Spleen (tissue), 11 donors: ENCODE measurements at regions not wholly inside any gene's neighbourhood (a gene's known extent, or its start where the extent isn't known, plus 50 kb on each side); places are given as distances from the start of the nearest gene placed in this dataset.

Experiments
- DNase-seq: peaks from one replicate; pipeline ENCODE4 v3.0.0-alpha.2; 2020
- H3K27ac ChIP-seq, 8 donors: fragments of 200-600 bp; sonication (generic) in 7 of 8; 1 replicate in 4 of 8; 2 replicates in 4 of 8; pipeline versions ENCODE4 v1.5.0 to v1.8.0; 2016 to 2021; ENCODE audit warnings: inconsistent platforms in 4 of 8, mild to moderate bottlenecking in 4 of 8, moderate library complexity in 1 of 8
- H3K27me3 ChIP-seq, 7 donors: fragments of 200-600 bp; sonication (generic) in 6 of 7; replicated peaks in 1 of 7; 1 replicate in 4 of 7; 2 replicates in 3 of 7; pipeline versions ENCODE4 v1.5.0 to v1.8.0; 2016 to 2021; ENCODE audit warnings: inconsistent platforms in 3 of 7, mild to moderate bottlenecking in 1 of 7
- H3K36me3 ChIP-seq, 6 donors: fragments of 200-600 bp; sonication (generic) in 5 of 6; 1 replicate in 4 of 6; 2 replicates in 2 of 6; pipeline versions ENCODE4 v1.5.0 to v1.8.0; 2016 to 2021; ENCODE audit warnings: inconsistent platforms in 2 of 6
- H3K4me1 ChIP-seq, 6 donors: fragments of 200-600 bp; sonication (generic) in 5 of 6; 1 replicate in 3 of 6; 2 replicates in 3 of 6; pipeline versions ENCODE4 v1.5.0 to v1.8.0; 2016 to 2021; ENCODE audit warnings: inconsistent platforms in 3 of 6
- H3K4me3 ChIP-seq, 8 donors: fragments of 200-600 bp; sonication (generic) in 7 of 8; 1 replicate in 4 of 8; 2 replicates in 4 of 8; pipeline versions ENCODE4 v1.5.0 to v1.8.0; 2016 to 2021; ENCODE audit warnings: inconsistent platforms in 4 of 8, mild to moderate bottlenecking in 4 of 8, moderate library complexity in 2 of 8
- H3K9me3 ChIP-seq, 8 donors: fragments of 200-600 bp; sonication (generic) in 7 of 8; 1 replicate in 4 of 8; 2 replicates in 4 of 8; pipeline versions ENCODE4 v1.5.0 to v1.8.0; 2016 to 2021; ENCODE audit warnings: inconsistent platforms in 4 of 8
- POLR2A ChIP-seq, 3 donors: fragments of 450-650 bp; IDR thresholded peaks; one replicate each; pipeline ENCODE4 v1.5.1; 2017; ENCODE audit warnings: antibody characterized with exemption in 3 of 3, mild to moderate bottlenecking in 1 of 3
- POLR2AphosphoS5 ChIP-seq, 3 donors: sonication (generic); formaldehyde crosslinking; IDR thresholded peaks; one replicate each; pipeline ENCODE4 v1.5.1; 2017; ENCODE audit warnings: antibody characterized with exemption in 3 of 3
- WGBS, 5 donors: extraction: QIAGEN DNeasy Blood & Tissue Kit in 3 of 5; methylation state at CpG; one replicate each; pipeline versions ENCODE4 v1.1.5 to v1.1.7; 2013 to 2018; 5-methylcytosine and 5-hydroxymethylcytosine counted together
- intact Hi-C: fragments of 100-400 bp; cut with DNase I; formaldehyde crosslinking; loops from one replicate; pipeline ENCODE4 v1.15.0; 2023; ENCODE audit warnings: low total_unique reads
- TF ChIP-seq, protein P1 (sequence below), 11 experiments: fragments of 200-600 bp in 7 of 11; fragments of 450-650 bp in 4 of 11; sonication (generic) in 4 of 11; IDR thresholded peaks in 8 of 11; conservative IDR thresholded peaks in 3 of 11; 1 replicate in 7 of 11; 2 replicates in 4 of 11; pipeline versions ENCODE4 v1.4.0 to v1.8.0; 2016 to 2021; ENCODE audit warnings: antibody characterized with exemption in 11 of 11, inconsistent platforms in 4 of 11, mild to moderate bottlenecking in 1 of 11
- donor health status: healthy with polysubstance abuse.
- donor health status: DM: no; HTN: no; CAD: no; lungs with moderate emphysema.
- donor health status: DM: no; HTN: no; CAD: no.
- donor health status: Bipolar disorder and iron deficiency.
- donor health status: healthy.
- donor health status: DM: no; HTN: no; CAD: no.
- donor health status: DM: yes; HTN: yes; CAD: no.

DNA sequence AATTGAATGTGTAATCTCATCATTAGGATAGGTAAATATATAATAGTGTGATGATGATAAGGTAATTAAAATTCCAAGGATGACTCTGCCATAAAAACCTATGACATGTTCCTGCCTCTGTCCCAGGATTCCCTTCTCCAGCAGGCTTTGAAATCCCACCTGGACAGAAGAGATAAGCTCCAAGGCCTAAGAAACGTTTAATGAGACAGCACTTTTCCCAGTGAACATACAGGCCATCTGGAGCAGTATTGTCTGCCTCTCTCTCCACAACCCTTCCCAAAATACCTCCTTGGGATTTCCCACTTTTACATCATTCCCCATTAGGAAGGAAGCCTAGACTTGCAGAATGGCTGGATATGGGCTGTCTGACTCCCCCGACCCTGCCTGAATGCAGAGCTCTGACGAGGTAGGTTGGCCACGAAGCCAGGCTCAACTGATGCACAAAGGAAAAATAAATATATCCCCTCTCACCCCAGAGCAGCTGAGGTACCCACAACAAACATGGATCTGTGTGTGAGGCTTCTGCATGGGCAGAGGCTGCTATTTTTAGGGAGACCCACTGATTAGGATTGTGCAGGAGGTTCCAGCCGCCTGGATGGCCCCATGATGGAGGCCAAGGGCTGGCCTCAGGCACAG lies 71.0 kb downstream of the TMPRSS5 start:
- TF ChIP-seq POLR2A (IDR thresholded peaks at IDR 0.05) (no peak), POLR2AphosphoS5 (IDR thresholded peaks at IDR 0.05) (no peak)
- TF ChIP-seq, protein P1, sequence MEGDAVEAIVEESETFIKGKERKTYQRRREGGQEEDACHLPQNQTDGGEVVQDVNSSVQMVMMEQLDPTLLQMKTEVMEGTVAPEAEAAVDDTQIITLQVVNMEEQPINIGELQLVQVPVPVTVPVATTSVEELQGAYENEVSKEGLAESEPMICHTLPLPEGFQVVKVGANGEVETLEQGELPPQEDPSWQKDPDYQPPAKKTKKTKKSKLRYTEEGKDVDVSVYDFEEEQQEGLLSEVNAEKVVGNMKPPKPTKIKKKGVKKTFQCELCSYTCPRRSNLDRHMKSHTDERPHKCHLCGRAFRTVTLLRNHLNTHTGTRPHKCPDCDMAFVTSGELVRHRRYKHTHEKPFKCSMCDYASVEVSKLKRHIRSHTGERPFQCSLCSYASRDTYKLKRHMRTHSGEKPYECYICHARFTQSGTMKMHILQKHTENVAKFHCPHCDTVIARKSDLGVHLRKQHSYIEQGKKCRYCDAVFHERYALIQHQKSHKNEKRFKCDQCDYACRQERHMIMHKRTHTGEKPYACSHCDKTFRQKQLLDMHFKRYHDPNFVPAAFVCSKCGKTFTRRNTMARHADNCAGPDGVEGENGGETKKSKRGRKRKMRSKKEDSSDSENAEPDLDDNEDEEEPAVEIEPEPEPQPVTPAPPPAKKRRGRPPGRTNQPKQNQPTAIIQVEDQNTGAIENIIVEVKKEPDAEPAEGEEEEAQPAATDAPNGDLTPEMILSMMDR (IDR thresholded peaks at IDR 0.05 in 8 of 11, conservative IDR thresholded peaks at IDR 0.05 in 3 of 11) = no peak
- Histone ChIP-seq H3K27me3 (peaks cover 0 to 7% (median 0%) of the 10 kb centered on the region in 7 donors), H3K4me1 (no peaks in the 10 kb centered on the region), H3K27ac (no peak overlapping the region), H3K9me3 (peaks cover 0 to 14% (median 7%) of the 10 kb centered on the region in 8 donors), H3K4me3 (no peak overlapping the region), H3K36me3 (no peaks in the 10 kb centered on the region)
- DNase-seq = no peak
- 57 to 70% (median 64%) methylated on average over 5 of the region's 5 CpGs for WGBS, 5 donors
- intact Hi-C loops = no loop called here

DNA sequence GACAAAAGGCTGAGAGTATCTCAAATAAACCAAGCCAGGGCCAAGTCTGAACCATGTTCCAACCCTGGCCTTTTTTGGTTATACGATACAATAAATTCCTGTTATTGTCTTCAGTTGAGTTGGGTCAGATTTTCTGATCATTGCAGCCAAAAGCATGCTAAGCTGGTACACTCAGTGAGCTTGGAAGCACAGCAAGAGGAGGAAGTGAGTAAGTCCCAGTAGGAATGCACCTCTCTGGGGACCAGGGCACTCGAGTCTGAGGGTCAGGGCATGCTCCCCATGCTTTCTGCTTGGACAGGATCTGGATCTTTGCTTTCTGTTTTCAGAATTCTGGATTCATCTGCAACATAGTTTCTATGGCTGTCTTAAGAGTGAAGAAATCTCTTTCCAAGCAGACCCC lies 73.1 kb downstream of the TMPRSS5 start:
- H3K36me3 ChIP-seq = no peaks in the 10 kb centered on the region
- TF ChIP-seq POLR2A (IDR thresholded peaks at IDR 0.05) (no peak), POLR2AphosphoS5 (IDR thresholded peaks at IDR 0.05) (no peak)
- TF ChIP-seq, protein P1 (IDR thresholded peaks at IDR 0.05 in 8 of 11, conservative IDR thresholded peaks at IDR 0.05 in 3 of 11) = no peak
- 55 to 69% (median 66%) methylated on average over 2 of the region's 2 CpGs for WGBS, 5 donors
- no peaks in the 10 kb centered on the region for H3K4me1 ChIP-seq
- no peak overlapping the region for H3K27ac ChIP-seq
- intact Hi-C loops = no loop called here
- H3K4me3 ChIP-seq = no peak overlapping the region
- H3K27me3 ChIP-seq = peaks cover 0 to 17% (median 0%) of the 10 kb centered on the region in 7 donors
- DNase-seq = no peak
- H3K9me3 ChIP-seq = peaks cover 0 to 14% (median 7%) of the 10 kb centered on the region in 8 donors

DNA sequence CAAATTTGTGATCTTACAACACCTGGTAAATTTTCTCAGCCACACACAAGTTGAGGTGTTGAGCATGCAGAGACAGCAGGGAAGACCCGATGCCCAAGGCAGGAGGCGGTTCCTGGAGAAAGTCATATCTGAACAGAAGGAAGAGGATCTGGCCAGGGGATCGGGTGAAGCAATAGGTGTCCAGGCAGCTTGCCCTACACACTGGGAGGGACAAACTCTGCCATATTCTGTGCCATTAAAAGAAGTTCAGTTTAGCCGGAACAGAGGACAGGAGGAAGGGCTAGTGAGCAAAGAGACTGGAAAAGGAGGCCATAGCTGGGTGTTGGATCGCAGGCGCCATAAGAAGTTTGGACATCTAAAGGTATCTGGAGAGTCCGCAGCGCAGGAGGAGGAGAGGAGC lies 76.5 kb downstream of the TMPRSS5 start:
- Histone ChIP-seq H3K27ac (no peak overlapping the region), H3K4me3 (no peak overlapping the region), H3K36me3 (no peaks in the 10 kb centered on the region), H3K27me3 (peaks cover 0 to 18% (median 0%) of the 10 kb centered on the region in 7 donors), H3K9me3 (no peaks in the 10 kb centered on the region), H3K4me1 (no peaks in the 10 kb centered on the region)
- 88 to 94% (median 91%) methylated on average over 8 of the region's 8 CpGs for WGBS, 5 donors
- TF ChIP-seq POLR2A (IDR thresholded peaks at IDR 0.05) = no peak
- TF ChIP-seq POLR2AphosphoS5 (IDR thresholded peaks at IDR 0.05) = no peak
- TF ChIP-seq, protein P1 (IDR thresholded peaks at IDR 0.05 in 8 of 11, conservative IDR thresholded peaks at IDR 0.05 in 3 of 11) = no peak
- intact Hi-C loops = no loop called here
- DNase-seq = no peak

DNA sequence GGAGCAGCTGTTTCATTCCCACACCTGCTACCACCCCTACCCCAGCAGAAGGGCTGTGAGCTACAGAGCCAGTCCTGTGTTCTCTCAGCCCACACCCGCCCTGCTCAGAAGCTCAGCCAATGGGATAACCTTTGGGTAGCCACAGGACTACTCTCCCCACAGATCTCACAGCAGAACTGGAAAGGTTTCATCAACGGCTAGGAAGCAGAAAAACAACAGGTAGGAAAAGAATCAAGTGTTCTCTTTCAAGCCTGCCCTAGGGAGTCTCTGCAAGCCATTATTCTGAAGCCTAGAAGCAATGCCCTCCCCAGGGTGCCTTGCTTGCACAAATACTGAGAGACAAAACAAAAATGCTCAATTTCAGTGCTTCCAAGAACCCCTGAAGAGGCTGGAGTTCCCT lies 77.2 kb downstream of the TMPRSS5 start:
- WGBS, 5 donors = 44 to 60% (median 49%) methylated on average over 2 of the region's 2 CpGs
- H3K27ac ChIP-seq = no peak overlapping the region
- no peak for TF ChIP-seq POLR2A (IDR thresholded peaks at IDR 0.05)
- no peak for TF ChIP-seq POLR2AphosphoS5 (IDR thresholded peaks at IDR 0.05)
- TF ChIP-seq, protein P1 (IDR thresholded peaks at IDR 0.05 in 8 of 11, conservative IDR thresholded peaks at IDR 0.05 in 3 of 11) = no peak
- no peaks in the 10 kb centered on the region for H3K36me3 ChIP-seq
- intact Hi-C loops = no loop called here
- no peak for DNase-seq
- no peak overlapping the region for H3K4me3 ChIP-seq
- peaks cover 0 to 19% (median 0%) of the 10 kb centered on the region in 7 donors for H3K27me3 ChIP-seq
- no peaks in the 10 kb centered on the region for H3K9me3 ChIP-seq
- no peaks in the 10 kb centered on the region for H3K4me1 ChIP-seq
